ENCODE measurements at regions not wholly inside any gene's neighbourhood (a gene's known extent, or its start where the extent isn't known, plus 50 kb on each side); places are given as distances from the start of the nearest gene placed in this dataset.

DNA sequence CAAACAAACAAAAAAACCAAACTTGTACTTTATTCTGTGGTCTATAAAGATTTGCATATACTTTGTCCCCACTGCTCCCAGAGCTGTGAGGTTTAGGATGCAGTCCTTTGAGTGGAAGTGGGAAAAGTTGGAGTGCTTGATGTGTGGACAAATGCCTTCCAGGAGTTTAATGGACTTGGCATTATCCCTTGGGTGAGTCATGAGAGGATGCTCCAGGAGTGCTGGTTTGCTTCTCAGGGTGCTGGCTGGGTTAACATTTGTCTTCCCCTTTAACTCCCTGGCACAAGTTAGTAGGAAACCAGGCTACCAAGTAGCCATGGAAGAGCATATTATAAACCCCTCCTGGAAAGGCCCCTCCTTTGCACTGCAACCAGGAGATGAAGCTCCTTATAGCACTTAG lies 417.4 kb upstream of the RIOK2 start:
- no peak for TF ChIP-seq CTCF (IDR thresholded peaks at IDR 0.05; ENCODE audit: insufficient read depth, low read length)
- no peak for TF ChIP-seq POLR2AphosphoS5 (IDR thresholded peaks at IDR 0.05; ENCODE audit: low read depth)
